ENCODE measurements at regions not wholly inside any gene's neighbourhood (a gene's known extent, or its start where the extent isn't known, plus 50 kb on each side); places are given as distances from the start of the nearest gene placed in this dataset.

GRCh38 chr16:6375465-6376075 lies 957.1 kb upstream of the RBFOX1 start:
- CTCF ChIA-PET: no interaction called here
- no peaks in the 10 kb centered on the region for H3K27me3 Mint-ChIP-seq

DNA sequence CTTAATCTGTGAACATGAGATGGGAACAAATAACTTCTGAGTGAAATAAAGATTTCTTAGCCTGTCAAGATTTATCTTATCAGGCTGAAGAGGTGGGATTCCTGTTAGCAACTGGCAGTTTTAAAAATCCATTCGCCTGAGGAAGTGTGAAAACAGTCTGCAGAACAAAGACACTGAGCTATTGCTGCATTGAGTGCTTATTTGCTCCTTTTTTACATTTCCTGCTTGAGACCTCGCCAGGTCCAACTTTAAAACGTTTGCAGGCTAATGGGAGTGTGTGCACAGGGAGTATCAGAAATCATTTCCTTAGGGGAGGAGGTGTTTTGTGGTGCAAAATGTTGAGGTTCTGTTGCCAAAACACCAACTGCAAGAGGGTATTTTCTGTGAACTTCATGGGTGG lies 957.8 kb upstream of the RBFOX1 start:
- no peak overlapping the region for H3K4me3 ChIP-seq (ENCODE audit: low read length)
- no peak overlapping the region for H3K27ac Mint-ChIP-seq
- POLR2A ChIA-PET: no interaction called here
- DNase-seq: no peak
- no peaks in the 10 kb centered on the region for H3K27me3 Mint-ChIP-seq
- no peaks in the 10 kb centered on the region for H3K4me1 Mint-ChIP-seq
- H3K4me1 ChIP-seq (ENCODE audit: insufficient read depth, low read length): no peaks in the 10 kb centered on the region
- no peaks in the 10 kb centered on the region for H3K36me3 Mint-ChIP-seq
- H3K36me3 ChIP-seq (ENCODE audit: insufficient read depth, low read length): no peaks in the 10 kb centered on the region
- H3K27me3 ChIP-seq (ENCODE audit: insufficient read depth, low read length, poor library complexity, severe bottlenecking): no peaks in the 10 kb centered on the region
- peaks cover 4% of the 10 kb centered on the region for H3K9me3 ChIP-seq (ENCODE audit: low read length)
- H3K9me3 Mint-ChIP-seq: peaks cover 3 to 4% (median 3%) of the 10 kb centered on the region in 5 donors
- H3K4me3 Mint-ChIP-seq: no peak overlapping the region
- CTCF ChIA-PET: no interaction called here
- no peak overlapping the region for H3K27ac ChIP-seq (ENCODE audit: low read depth, low read length)

More at GRCh38 chr16:6375465-6376075, 957.1 kb upstream of the RBFOX1 start:
- Mint-ChIP-seq H3K4me3 (no peak overlapping the region), H3K9me3 (peaks cover 0 to 4% (median 2%) of the 10 kb centered on the region in 5 donors), H3K27ac (no peak overlapping the region), H3K4me1 (no peaks in the 10 kb centered on the region), H3K36me3 (no peaks in the 10 kb centered on the region)
- H3K4me3 ChIP-seq (ENCODE audit: low read length): no peak overlapping the region
- no peaks in the 10 kb centered on the region for H3K36me3 ChIP-seq (ENCODE audit: insufficient read depth, low read length)
- peaks cover 4% of the 10 kb centered on the region for H3K9me3 ChIP-seq (ENCODE audit: low read length)
- POLR2A ChIA-PET: no interaction called here
- no peak overlapping the region for H3K27ac ChIP-seq (ENCODE audit: low read depth, low read length)
- no peaks in the 10 kb centered on the region for H3K4me1 ChIP-seq (ENCODE audit: insufficient read depth, low read length)
- DNase-seq: no peak
- H3K27me3 ChIP-seq (ENCODE audit: insufficient read depth, low read length, poor library complexity, severe bottlenecking): no peaks in the 10 kb centered on the region

DNA sequence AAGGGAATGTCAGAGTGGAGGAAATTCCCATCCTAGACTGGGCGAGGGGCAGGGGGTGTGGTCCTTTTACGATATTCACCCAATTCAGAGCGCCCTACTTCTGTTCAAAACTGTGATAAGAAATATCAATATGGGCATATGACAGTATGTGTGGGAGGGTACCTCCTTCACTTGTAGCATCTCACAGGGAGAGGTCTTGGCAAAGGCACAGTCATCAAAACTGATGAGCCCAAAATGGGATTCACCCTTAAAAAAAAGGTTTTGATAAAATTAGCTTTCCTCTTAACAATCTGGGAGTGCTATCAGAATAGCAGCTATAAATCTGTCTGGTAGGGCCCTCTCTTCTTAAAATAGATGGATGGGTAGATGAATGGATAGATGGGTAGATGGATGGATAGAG lies 967.8 kb upstream of the RBFOX1 start:
- Mint-ChIP-seq H3K27ac (no peak overlapping the region), H3K36me3 (no peaks in the 10 kb centered on the region), H3K4me1 (no peaks in the 10 kb centered on the region), H3K27me3 (no peaks in the 10 kb centered on the region), H3K9me3 (peaks cover 7 to 43% (median 10%) of the 10 kb centered on the region in 5 donors), H3K4me3 (no peak overlapping the region)
- no peaks in the 10 kb centered on the region for H3K36me3 ChIP-seq (ENCODE audit: insufficient read depth, low read length)
- no peaks in the 10 kb centered on the region for H3K27me3 ChIP-seq (ENCODE audit: insufficient read depth, low read length, poor library complexity, severe bottlenecking)
- no peaks in the 10 kb centered on the region for H3K9me3 ChIP-seq (ENCODE audit: low read length)
- no peaks in the 10 kb centered on the region for H3K4me1 ChIP-seq (ENCODE audit: insufficient read depth, low read length)
- H3K27ac ChIP-seq (ENCODE audit: low read depth, low read length): no peak overlapping the region
- ChIA-PET CTCF (no interaction called here), POLR2A (no interaction called here)
- H3K4me3 ChIP-seq (ENCODE audit: low read length): no peak overlapping the region
- DNase-seq: no peak

DNA sequence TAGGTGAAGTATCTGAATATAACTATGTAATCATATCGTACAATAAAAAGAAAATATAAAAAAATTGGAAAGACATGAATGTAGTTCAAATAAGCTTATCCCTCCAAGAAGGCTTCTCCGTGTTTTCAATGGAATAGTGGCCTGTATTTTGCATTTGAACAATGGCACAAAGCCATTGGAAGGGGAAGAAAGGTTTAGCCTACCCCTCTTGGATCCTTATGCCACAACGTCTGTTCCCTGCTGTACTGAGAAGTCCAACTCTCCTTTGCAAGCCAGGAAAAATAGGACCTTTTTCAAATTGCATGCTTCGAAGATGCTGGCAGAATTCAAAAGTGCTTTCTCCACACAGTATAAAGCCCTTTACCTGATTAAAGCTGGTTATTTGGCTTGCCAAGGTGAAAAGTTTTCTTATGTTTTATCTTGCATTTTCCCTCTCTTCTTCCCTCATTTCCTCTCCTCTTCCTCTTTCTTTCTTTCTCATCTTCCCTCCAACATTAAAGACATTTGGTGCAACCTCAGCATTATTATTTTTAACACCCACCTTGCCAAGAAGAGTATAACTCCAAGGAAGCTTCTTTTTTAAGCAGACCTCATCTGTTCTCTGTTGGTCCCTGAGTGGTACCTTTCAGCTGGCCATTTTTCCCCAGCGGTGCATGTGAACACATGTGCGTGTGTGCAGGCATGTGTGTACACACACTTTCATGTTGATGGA lies 968.6 kb upstream of the RBFOX1 start:
- no peaks in the 10 kb centered on the region for H3K9me3 ChIP-seq (ENCODE audit: low read length)
- ChIA-PET CTCF (no interaction called here), POLR2A (no interaction called here)
- H3K27me3 Mint-ChIP-seq: no peaks in the 10 kb centered on the region
- H3K9me3 Mint-ChIP-seq: peaks cover 6 to 41% (median 10%) of the 10 kb centered on the region in 5 donors
- no peaks in the 10 kb centered on the region for H3K4me1 ChIP-seq (ENCODE audit: insufficient read depth, low read length)
- no peak overlapping the region for H3K27ac ChIP-seq (ENCODE audit: low read depth, low read length)
- no peaks in the 10 kb centered on the region for H3K27me3 ChIP-seq (ENCODE audit: insufficient read depth, low read length, poor library complexity, severe bottlenecking)
- no peak overlapping the region for H3K4me3 Mint-ChIP-seq
- no peaks in the 10 kb centered on the region for H3K4me1 Mint-ChIP-seq
- no peaks in the 10 kb centered on the region for H3K36me3 Mint-ChIP-seq
- no peak overlapping the region for H3K4me3 ChIP-seq (ENCODE audit: low read length)
- H3K36me3 ChIP-seq (ENCODE audit: insufficient read depth, low read length): no peaks in the 10 kb centered on the region
- no peak for DNase-seq
- H3K27ac Mint-ChIP-seq: no peak overlapping the region

- no peaks in the 10 kb centered on the region for H3K9me3 ChIP-seq (ENCODE audit: low read length)
- no peak overlapping the region for H3K4me3 Mint-ChIP-seq
- no peak overlapping the region for H3K27ac ChIP-seq (ENCODE audit: low read depth, low read length)
- H3K9me3 Mint-ChIP-seq: peaks cover 8 to 36% (median 10%) of the 10 kb centered on the region in 5 donors
- H3K36me3 ChIP-seq (ENCODE audit: insufficient read depth, low read length): no peaks in the 10 kb centered on the region
- H3K27me3 ChIP-seq (ENCODE audit: insufficient read depth, low read length, poor library complexity, severe bottlenecking): no peaks in the 10 kb centered on the region
- no peaks in the 10 kb centered on the region for H3K36me3 Mint-ChIP-seq
- no peak overlapping the region for H3K27ac Mint-ChIP-seq
- no peak overlapping the region for H3K4me3 ChIP-seq (ENCODE audit: low read length)
- ChIA-PET CTCF (no interaction called here), POLR2A (no interaction called here)
- no peaks in the 10 kb centered on the region for H3K27me3 Mint-ChIP-seq
- no peaks in the 10 kb centered on the region for H3K4me1 Mint-ChIP-seq
- H3K4me1 ChIP-seq (ENCODE audit: insufficient read depth, low read length): no peaks in the 10 kb centered on the region
- no peak for DNase-seq
These were observed 969.2 kb upstream of the RBFOX1 start for GRCh38 chr16:6363396-6363795.

GRCh38 chr16:6362321-6362720 lies 970.3 kb upstream of the RBFOX1 start:
- H3K27ac ChIP-seq (ENCODE audit: low read depth, low read length): no peak overlapping the region
- DNase-seq: no peak
- no peaks in the 10 kb centered on the region for H3K4me1 Mint-ChIP-seq
- H3K9me3 ChIP-seq (ENCODE audit: low read length): no peaks in the 10 kb centered on the region
- no peaks in the 10 kb centered on the region for H3K27me3 Mint-ChIP-seq
- no peaks in the 10 kb centered on the region for H3K36me3 Mint-ChIP-seq
- H3K27me3 ChIP-seq (ENCODE audit: insufficient read depth, low read length, poor library complexity, severe bottlenecking): no peaks in the 10 kb centered on the region
- ChIA-PET POLR2A (no interaction called here), CTCF (interaction anchor here (0.5 kb wide), 1 partner anchor 50 kb away, joined by 3 read pairs; no protein-coding TSS in a partner anchor)
- H3K9me3 Mint-ChIP-seq: peaks cover 7 to 35% (median 13%) of the 10 kb centered on the region in 5 donors
- H3K36me3 ChIP-seq (ENCODE audit: insufficient read depth, low read length): no peaks in the 10 kb centered on the region
- no peak overlapping the region for H3K4me3 ChIP-seq (ENCODE audit: low read length)
- H3K4me1 ChIP-seq (ENCODE audit: insufficient read depth, low read length): no peaks in the 10 kb centered on the region
- no peak overlapping the region for H3K27ac Mint-ChIP-seq
- H3K4me3 Mint-ChIP-seq: no peak overlapping the region

DNA sequence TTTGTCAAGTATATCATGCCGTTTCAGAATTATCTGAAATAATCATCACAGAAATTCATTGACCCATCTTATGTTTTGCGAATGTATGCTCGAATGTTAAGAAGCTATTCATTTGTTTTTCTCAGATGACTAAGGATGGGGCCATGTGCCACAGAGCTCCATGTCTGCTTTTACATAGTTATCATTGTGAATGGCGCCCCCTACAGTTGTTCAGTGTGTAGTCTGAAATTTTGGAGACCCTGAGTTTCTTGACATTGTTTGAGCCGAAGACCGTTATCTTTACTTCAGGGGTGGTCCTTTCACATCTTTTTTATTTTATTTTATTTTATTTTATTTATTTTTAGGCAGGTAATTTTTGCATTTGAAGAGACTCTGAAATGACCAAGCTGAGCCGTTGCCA lies 972.0 kb upstream of the RBFOX1 start:
- H3K27ac Mint-ChIP-seq: no peak overlapping the region
- H3K27me3 ChIP-seq (ENCODE audit: insufficient read depth, low read length, poor library complexity, severe bottlenecking): no peaks in the 10 kb centered on the region
- H3K4me3 Mint-ChIP-seq: no peak overlapping the region
- H3K27ac ChIP-seq (ENCODE audit: low read depth, low read length): no peak overlapping the region
- H3K4me1 ChIP-seq (ENCODE audit: insufficient read depth, low read length): no peaks in the 10 kb centered on the region
- no peaks in the 10 kb centered on the region for H3K27me3 Mint-ChIP-seq
- H3K9me3 ChIP-seq (ENCODE audit: low read length): no peaks in the 10 kb centered on the region
- no peaks in the 10 kb centered on the region for H3K4me1 Mint-ChIP-seq
- H3K9me3 Mint-ChIP-seq: peaks cover 11 to 29% (median 19%) of the 10 kb centered on the region in 5 donors
- DNase-seq: no peak
- H3K36me3 Mint-ChIP-seq: no peaks in the 10 kb centered on the region
- no peak overlapping the region for H3K4me3 ChIP-seq (ENCODE audit: low read length)
- CTCF ChIA-PET: no interaction called here
- POLR2A ChIA-PET: no interaction called here
- H3K36me3 ChIP-seq (ENCODE audit: insufficient read depth, low read length): no peaks in the 10 kb centered on the region

GRCh38 chr16:6356911-6357310 lies 975.7 kb upstream of the RBFOX1 start:
- Histone ChIP-seq H3K36me3 (ENCODE audit: insufficient read depth, low read length) (no peaks in the 10 kb centered on the region), H3K4me1 (ENCODE audit: insufficient read depth, low read length) (no peaks in the 10 kb centered on the region), H3K27ac (ENCODE audit: low read depth, low read length) (no peak overlapping the region), H3K9me3 (ENCODE audit: low read length) (no peaks in the 10 kb centered on the region), H3K27me3 (ENCODE audit: insufficient read depth, low read length, poor library complexity, severe bottlenecking) (no peaks in the 10 kb centered on the region), H3K4me3 (ENCODE audit: low read length) (no peak overlapping the region)
- Mint-ChIP-seq H3K36me3 (no peaks in the 10 kb centered on the region), H3K27me3 (no peaks in the 10 kb centered on the region), H3K9me3 (peaks cover 11 to 23% (median 17%) of the 10 kb centered on the region in 5 donors), H3K4me1 (no peaks in the 10 kb centered on the region), H3K4me3 (no peak overlapping the region), H3K27ac (no peak overlapping the region)
- CTCF ChIA-PET: no interaction called here
- POLR2A ChIA-PET: no interaction called here
- DNase-seq: no peak
